ENCODE measurements at regions not wholly inside any gene's neighbourhood (a gene's known extent, or its start where the extent isn't known, plus 50 kb on each side); places are given as distances from the start of the nearest gene placed in this dataset.

- no peak for DNase-seq
Measured at GRCh38 chr3:1960506-1960905, 138.2 kb upstream of the CNTN4 start.

- DNase-seq, result no peak
Measured at GRCh38 chr3:1962396-1963088, 136.1 kb upstream of the CNTN4 start.

GRCh38 chr3:1963896-1964295 lies 134.8 kb upstream of the CNTN4 start:
- DNase-seq, result no peak

- no peak for DNase-seq
Measured at GRCh38 chr3:1967525-1967924, 131.1 kb upstream of the CNTN4 start.

- DNase-seq, result no peak
Measured at GRCh38 chr3:1969281-1969680, 129.4 kb upstream of the CNTN4 start.

- DNase-seq, result no peak
Measured at GRCh38 chr3:1971780-1972179, 126.9 kb upstream of the CNTN4 start.

GRCh38 chr3:1979961-1980615 lies 118.6 kb upstream of the CNTN4 start:
- DNase-seq, result no peak

- no peak for DNase-seq
Measured at GRCh38 chr3:1987980-1988379, 110.7 kb upstream of the CNTN4 start.

GRCh38 chr3:1998739-1999138 lies 99.9 kb upstream of the CNTN4 start:
- no peak for DNase-seq

GRCh38 chr3:2001306-2002108 lies 97.2 kb upstream of the CNTN4 start:
- DNase-seq, result no peak

GRCh38 chr3:2023959-2024358 lies 74.7 kb upstream of the CNTN4 start:
- DNase-seq, result no peak

- DNase-seq, result no peak
Measured at GRCh38 chr3:2024713-2025112, 74.0 kb upstream of the CNTN4 start.

- no peak for DNase-seq
Measured at GRCh38 chr3:2029559-2029958, 69.1 kb upstream of the CNTN4 start.

- no peak for DNase-seq
Measured at GRCh38 chr3:2036076-2036475, 62.6 kb upstream of the CNTN4 start.

GRCh38 chr3:2041931-2042330 lies 56.7 kb upstream of the CNTN4 start:
- no peak for DNase-seq

Data from activated CD4-positive, alpha-beta T cell treated with anti-CD3 and anti-CD28 coated beads, Interleukin-2, Interleukin-6, amounts not matched to agents 100 ng/mL and 50 ng/mL, durations not matched to agents 16 hours and 8 hours (primary cell).